Heart left ventricle (tissue), 16 donors: ENCODE measurements at regions not wholly inside any gene's neighbourhood (a gene's known extent, or its start where the extent isn't known, plus 50 kb on each side); places are given as distances from the start of the nearest gene placed in this dataset.
A peak's percentile ranks its signal among the peaks of the same experiment; 100 is the strongest.

Source experiments
- ATAC-seq, 4 donors: fragments of 200-7000 bp; cut with Tn5 transposase; one replicate each; pipeline ENCODE4 v1.9.1; 2020 to 2022; ENCODE audit warnings: moderate library complexity in 4 of 4, mild to moderate bottlenecking in 3 of 4, moderate number of reproducible peaks in 1 of 4
- DNase-seq, 5 donors: peaks; one replicate each; pipeline ENCODE4 v3.0.0-alpha.2; 2020
- H3K27ac ChIP-seq, 12 donors: fragments of 200-600 bp; sonication (generic) in 4 of 12; one replicate each; pipeline versions ENCODE4 v1.5.0 to v1.8.0; 2016 to 2022; ENCODE audit warnings: mild to moderate bottlenecking in 2 of 12
- H3K27me3 ChIP-seq, 9 donors: fragments of 200-600 bp; sonication (generic) in 2 of 9; one replicate each; pipeline versions ENCODE4 v1.5.1 to v1.8.0; 2016 to 2022; ENCODE audit warnings: mild to moderate bottlenecking in 3 of 9
- H3K36me3 ChIP-seq, 9 donors: fragments of 200-600 bp; sonication (generic) in 2 of 9; one replicate each; pipeline versions ENCODE4 v1.5.0 to v1.8.0; 2018 to 2022; ENCODE audit warnings: mild to moderate bottlenecking in 2 of 9
- H3K4me1 ChIP-seq, 12 donors: fragments of 200-600 bp; sonication (generic) in 4 of 12; one replicate each; pipeline versions ENCODE4 v1.5.0 to v1.8.0; 2016 to 2022; ENCODE audit warnings: mild to moderate bottlenecking in 3 of 12
- H3K4me3 ChIP-seq, 12 donors: fragments of 200-600 bp; sonication (generic) in 4 of 12; one replicate each; pipeline versions ENCODE4 v1.5.0 to v1.8.0; 2017 to 2022; ENCODE audit warnings: mild to moderate bottlenecking in 9 of 12, moderate library complexity in 4 of 12
- H3K9me3 ChIP-seq, 12 donors: fragments of 200-600 bp; sonication (generic) in 4 of 12; one replicate each; pipeline versions ENCODE4 v1.5.0 to v1.8.0; 2016 to 2022; ENCODE audit warnings: mild to moderate bottlenecking in 1 of 12
- POLR2A ChIP-seq, 2 donors: fragments of 450-650 bp; IDR thresholded peaks; one replicate each; pipeline ENCODE4 v1.6.1; 2017; ENCODE audit warnings: antibody characterized with exemption in 2 of 2, mild to moderate bottlenecking in 2 of 2, moderate library complexity in 2 of 2
- WGBS, 4 donors: extraction: QIAGEN DNeasy Blood & Tissue Kit in 2 of 4; methylation state at CpG; one replicate each; pipeline versions ENCODE4 v1.1.5 to v1.1.7; 2013 to 2018; 5-methylcytosine and 5-hydroxymethylcytosine counted together
- intact Hi-C, 10 donors: fragments of 100-400 bp; cut with DNase I; formaldehyde crosslinking; loops; one replicate each; pipeline versions ENCODE4 v1.11.1 to v1.14.2; 2022
- TF ChIP-seq, protein P1 (sequence below), 12 donors: fragments of 200-600 bp; sonication (generic) in 4 of 12; IDR thresholded peaks; one replicate each; pipeline versions ENCODE4 v1.5.0 to v1.8.0; 2018 to 2022; ENCODE audit warnings: antibody characterized with exemption in 12 of 12, mild to moderate bottlenecking in 5 of 12
- donor health status: ischemic (EF 13 %, LVEDD 7.1; RV severe dilation, severe dysfunction).
- donor health status: healthy with polysubstance abuse.
- donor health status: DM: no; HTN: yes; CAD: no.
- donor health status: DM: no; HTN: no; CAD: no.
- donor health status: ischemic (EF 25% LVEDD 6.9; RV normal size, moderate dysfunction).
- donor health status: ischemic (EF 25% LVEDD 5.7; RV mildly dilated, moderate dysfunction).
- donor health status: healthy.
- donor health status: DM: yes; HTN: yes; CAD: no.
- donor health status: ischemic (EF 35%, LVEDD 5.7; RV mildly dilated, moderate dysfunction).
- donor health status: nonischemic (EF 11% LVEDD 7.7; RV severe dilation, severe dysfunction).
- donor health status: DM: yes; HTN: yes; CAD: no.
- donor health status: PGD.
- donor health status: ischemic (EF 29% LVEDD 5.4; RV normal size, mild dysfunction).
- donor health status: nonischemic (EF 23%, LVEDD 6.1; RV moderate dilation, normal function).

DNA sequence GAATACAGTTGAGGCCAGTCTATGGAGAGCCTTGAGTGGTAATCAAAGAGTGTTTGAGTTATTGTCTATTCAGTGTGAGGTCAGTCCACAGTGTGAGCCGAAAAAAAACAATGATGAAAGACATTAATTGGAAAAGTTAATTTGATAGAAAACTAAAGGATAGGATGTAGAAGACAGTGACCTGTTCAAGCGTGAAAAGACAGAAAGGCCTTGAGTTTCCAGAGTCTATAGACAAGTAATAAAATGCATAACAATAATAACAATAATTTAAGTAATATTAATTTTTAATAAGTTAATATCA lies 90.4 kb downstream of the SLC30A10 start:
- H3K4me3 ChIP-seq, result no peak overlapping the region
- H3K9me3 ChIP-seq, result no peaks in the 10 kb centered on the region
- DNase-seq, result no peak
- no peaks in the 10 kb centered on the region for H3K4me1 ChIP-seq
- intact Hi-C loops, result loop anchor here in 1 of 10 donors (2.0 kb wide), 1 partner anchor 151 kb away; no protein-coding TSS in a partner anchor
- H3K36me3 ChIP-seq, result no peaks in the 10 kb centered on the region
- WGBS, 4 donors, result 67 to 71% (median 69%) methylated on average over 2 of the region's 2 CpGs
- H3K27ac ChIP-seq, result no peak overlapping the region
- ATAC-seq, result no peak
- peaks cover 0 to 8% (median 0%) of the 10 kb centered on the region in 9 donors for H3K27me3 ChIP-seq
- TF ChIP-seq, protein P1, sequence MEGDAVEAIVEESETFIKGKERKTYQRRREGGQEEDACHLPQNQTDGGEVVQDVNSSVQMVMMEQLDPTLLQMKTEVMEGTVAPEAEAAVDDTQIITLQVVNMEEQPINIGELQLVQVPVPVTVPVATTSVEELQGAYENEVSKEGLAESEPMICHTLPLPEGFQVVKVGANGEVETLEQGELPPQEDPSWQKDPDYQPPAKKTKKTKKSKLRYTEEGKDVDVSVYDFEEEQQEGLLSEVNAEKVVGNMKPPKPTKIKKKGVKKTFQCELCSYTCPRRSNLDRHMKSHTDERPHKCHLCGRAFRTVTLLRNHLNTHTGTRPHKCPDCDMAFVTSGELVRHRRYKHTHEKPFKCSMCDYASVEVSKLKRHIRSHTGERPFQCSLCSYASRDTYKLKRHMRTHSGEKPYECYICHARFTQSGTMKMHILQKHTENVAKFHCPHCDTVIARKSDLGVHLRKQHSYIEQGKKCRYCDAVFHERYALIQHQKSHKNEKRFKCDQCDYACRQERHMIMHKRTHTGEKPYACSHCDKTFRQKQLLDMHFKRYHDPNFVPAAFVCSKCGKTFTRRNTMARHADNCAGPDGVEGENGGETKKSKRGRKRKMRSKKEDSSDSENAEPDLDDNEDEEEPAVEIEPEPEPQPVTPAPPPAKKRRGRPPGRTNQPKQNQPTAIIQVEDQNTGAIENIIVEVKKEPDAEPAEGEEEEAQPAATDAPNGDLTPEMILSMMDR (IDR thresholded peaks at IDR 0.05), result peak in 1 of 12 donors; percentile 29
- TF ChIP-seq POLR2A (IDR thresholded peaks at IDR 0.05), result no peak

DNA sequence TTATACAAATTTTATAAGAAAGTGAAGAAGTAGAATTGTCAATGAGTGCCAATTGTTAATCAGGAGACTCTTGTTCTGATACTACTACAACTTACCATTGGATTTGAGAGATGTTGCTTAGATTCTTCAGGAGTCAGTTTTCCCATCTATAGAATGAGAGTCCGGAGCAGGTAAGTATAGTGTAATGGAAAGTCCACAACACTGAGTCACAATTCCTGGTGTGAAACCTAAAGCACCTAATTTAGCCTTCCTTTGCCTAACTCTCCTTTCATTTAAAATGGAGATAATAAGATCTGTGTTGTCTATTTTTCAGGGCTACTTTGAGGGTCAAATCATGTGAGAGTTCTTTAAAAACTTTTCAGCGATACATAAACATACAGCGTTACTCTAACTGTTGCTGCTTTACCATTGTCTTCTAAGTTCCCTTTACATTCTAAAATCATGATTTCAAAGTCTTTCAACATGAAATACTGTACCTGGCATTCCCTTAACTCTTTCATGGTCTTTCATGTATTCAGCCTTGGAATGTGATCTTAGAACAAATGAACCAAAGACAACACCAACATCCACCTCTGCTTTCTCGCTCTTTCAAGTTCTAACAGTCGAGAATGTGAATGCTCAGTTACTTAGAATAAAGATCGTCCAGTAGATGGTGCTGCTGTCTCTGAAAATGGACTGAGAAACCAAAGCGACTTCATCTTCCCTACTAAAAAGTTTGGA lies 90.9 kb downstream of the SLC30A10 start:
- Histone ChIP-seq H3K27me3 (peaks cover 0 to 8% (median 0%) of the 10 kb centered on the region in 9 donors), H3K4me3 (no peak overlapping the region), H3K4me1 (no peaks in the 10 kb centered on the region), H3K36me3 (no peaks in the 10 kb centered on the region), H3K27ac (no peak overlapping the region), H3K9me3 (no peaks in the 10 kb centered on the region)
- no peak for DNase-seq
- 41 to 45% (median 42%) methylated on average over 7 of the region's 7 CpGs for WGBS, 4 donors
- intact Hi-C loops, result no loop called here
- peak in 1 of 4 donors; percentile 67 for ATAC-seq
- TF ChIP-seq, protein P1 (IDR thresholded peaks at IDR 0.05), result peak in 11 of 12 donors; percentile 13 to 65 (median 40)
- TF ChIP-seq POLR2A (IDR thresholded peaks at IDR 0.05), result no peak

DNA sequence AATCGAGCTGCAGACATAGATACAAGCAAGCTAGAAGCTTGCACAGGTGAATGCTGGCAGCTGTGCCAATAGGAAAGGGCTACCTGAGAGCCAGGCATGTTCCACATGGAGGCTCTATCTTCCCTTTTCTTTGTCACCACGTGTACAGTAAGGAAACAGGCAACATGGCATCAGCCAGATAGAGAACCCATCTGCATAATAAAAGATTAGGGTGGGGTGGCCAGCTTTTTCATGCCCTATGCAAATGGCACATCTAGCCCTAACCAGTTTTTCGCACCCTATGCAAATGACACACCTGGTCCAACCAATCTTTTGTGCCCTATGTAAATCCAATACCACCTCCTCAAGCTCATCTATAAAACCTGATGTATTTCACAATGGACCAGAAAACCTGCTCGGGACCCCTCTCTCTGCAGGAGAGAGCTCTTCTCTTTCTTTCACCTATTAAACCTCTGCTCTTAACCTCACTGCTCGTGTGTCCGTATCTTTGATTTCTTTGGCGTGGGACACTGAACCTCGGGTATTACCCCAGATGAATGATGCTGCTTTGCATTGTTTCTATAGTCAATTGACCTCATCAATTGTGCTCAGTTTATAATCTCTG lies 93.9 kb downstream of the SLC30A10 start:
- TF ChIP-seq, protein P1 (IDR thresholded peaks at IDR 0.05), result no peak
- TF ChIP-seq POLR2A (IDR thresholded peaks at IDR 0.05), result no peak
- intact Hi-C loops, result no loop called here
- peaks cover 0 to 8% (median 0%) of the 10 kb centered on the region in 9 donors for H3K27me3 ChIP-seq
- ATAC-seq (no peak), DNase-seq (no peak)
- H3K36me3 ChIP-seq, result no peaks in the 10 kb centered on the region
- WGBS, 4 donors, result 57 to 63% (median 59%) methylated on average over 8 of the region's 8 CpGs
- H3K4me1 ChIP-seq, result no peaks in the 10 kb centered on the region
- no peaks in the 10 kb centered on the region for H3K9me3 ChIP-seq
- H3K4me3 ChIP-seq, result no peak overlapping the region
- H3K27ac ChIP-seq, result no peak overlapping the region

DNA sequence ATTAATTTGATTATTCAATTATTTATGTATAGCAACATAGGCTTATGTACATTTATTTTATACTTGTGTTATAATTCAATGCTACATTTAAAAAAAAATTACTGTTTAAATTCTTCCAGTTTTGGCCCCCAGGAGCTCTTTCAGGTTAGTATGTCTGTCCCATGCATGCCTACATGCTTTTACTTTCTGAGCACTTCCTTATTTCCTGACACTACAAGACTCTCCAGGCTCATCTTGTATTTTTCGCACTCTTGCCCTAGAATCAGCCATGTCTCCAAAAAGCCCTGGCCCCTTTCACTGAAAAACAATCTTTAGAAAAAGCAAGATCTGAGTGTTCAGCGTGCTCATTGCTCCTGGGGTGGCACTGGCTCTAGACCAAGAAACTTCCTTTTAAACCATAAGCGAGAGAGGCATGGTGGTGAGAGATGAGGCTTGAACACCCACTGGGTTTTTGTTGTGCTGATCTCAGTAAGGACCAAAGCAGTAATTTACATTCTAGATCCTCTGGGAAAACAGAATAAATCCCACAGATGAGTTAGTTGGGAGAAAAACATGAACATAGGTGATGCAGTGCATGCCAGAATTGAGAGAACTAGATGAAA lies 95.0 kb downstream of the SLC30A10 start:
- WGBS, 4 donors, result 71 to 82% (median 73%) methylated on average over 3 of the region's 3 CpGs
- intact Hi-C loops, result no loop called here
- Histone ChIP-seq H3K27me3 (peaks cover 0 to 4% (median 0%) of the 10 kb centered on the region in 9 donors), H3K27ac (no peak overlapping the region), H3K4me1 (no peaks in the 10 kb centered on the region), H3K9me3 (no peaks in the 10 kb centered on the region), H3K36me3 (no peaks in the 10 kb centered on the region), H3K4me3 (no peak overlapping the region)
- TF ChIP-seq, protein P1 (IDR thresholded peaks at IDR 0.05), result no peak
- no peak for TF ChIP-seq POLR2A (IDR thresholded peaks at IDR 0.05)
- DNase-seq, result no peak
- no peak for ATAC-seq
